H9 (cell line): ENCODE measurements at regions not wholly inside any gene's neighbourhood (a gene's known extent, or its start where the extent isn't known, plus 50 kb on each side); places are given as distances from the start of the nearest gene placed in this dataset.

Experiments used
- DNase-seq: peaks from one replicate; pipeline ENCODE4 v3.0.0-alpha.2; 2017
- H2AFZ ChIP-seq: one replicate; pipeline ENCODE4 v1.6.1; 2013; ENCODE audit warnings: mild to moderate bottlenecking, low read length, control low read depth, moderate library complexity
- H2AK5ac ChIP-seq: 2 replicates; pipeline ENCODE4 v1.6.1; 2013; ENCODE audit warnings: low read length, control low read depth, mixed read lengths; ENCODE audit not compliant: insufficient read length
- H2BK120ac ChIP-seq: one replicate; pipeline ENCODE4 v1.6.1; 2013; ENCODE audit warnings: low read depth, mild to moderate bottlenecking, low read length, control low read depth, inconsistent platforms; ENCODE audit not compliant: poor library complexity, severe bottlenecking
- H2BK12ac ChIP-seq: 2 replicates; pipeline ENCODE4 v1.6.1; 2013; ENCODE audit warnings: low read length, control low read depth, mixed read lengths, low read depth; ENCODE audit not compliant: insufficient read length
- H2BK15ac ChIP-seq: 2 replicates; pipeline ENCODE4 v1.6.1; 2013; ENCODE audit warnings: low read depth, low read length, control low read depth
- H2BK20ac ChIP-seq: one replicate; pipeline ENCODE4 v1.6.1; 2013; ENCODE audit warnings: low read depth, mild to moderate bottlenecking, low read length, control low read depth, inconsistent platforms; ENCODE audit not compliant: poor library complexity, severe bottlenecking
- H2BK5ac ChIP-seq: 2 replicates; pipeline ENCODE4 v1.6.1; 2013; ENCODE audit warnings: low read length, control low read depth, mixed read lengths; ENCODE audit not compliant: insufficient read length
- H3K14ac ChIP-seq: 2 replicates; pipeline ENCODE4 v1.6.1; 2013; ENCODE audit warnings: low read length, control low read depth; ENCODE audit not compliant: insufficient read depth
- H3K18ac ChIP-seq: 2 replicates; pipeline ENCODE4 v1.6.1; 2013; ENCODE audit warnings: low read depth, mild to moderate bottlenecking, mixed read lengths, low read length, control low read depth; ENCODE audit not compliant: insufficient read length
- H3K23ac ChIP-seq: 2 replicates; pipeline ENCODE4 v1.6.1; 2013; ENCODE audit warnings: low read length, control low read depth, mixed read lengths, low read depth; ENCODE audit not compliant: insufficient read length
- H3K23me2 ChIP-seq: 2 replicates; pipeline ENCODE4 v1.6.1; 2013; ENCODE audit warnings: low read depth, mild to moderate bottlenecking, mixed read lengths, low read length, control low read depth; ENCODE audit not compliant: insufficient read length, poor library complexity, severe bottlenecking
- H3K27ac ChIP-seq: 2 replicates; pipeline ENCODE4 v1.5.1; 2013; ENCODE audit warnings: low read length, control low read depth, mixed read lengths, low read depth; ENCODE audit not compliant: insufficient read length
- H3K27me3 ChIP-seq: 2 replicates; pipeline ENCODE4 v1.6.1; 2013; ENCODE audit warnings: low read length, control low read depth, inconsistent platforms; ENCODE audit not compliant: insufficient read depth
- H3K4ac ChIP-seq: 2 replicates; pipeline ENCODE4 v1.6.1; 2013; ENCODE audit warnings: low read depth, mild to moderate bottlenecking, control low read depth, inconsistent platforms, low read length, moderate library complexity
- H3K4me1 ChIP-seq: 2 replicates; pipeline ENCODE4 v1.6.1; 2013; ENCODE audit warnings: low read length, control low read depth, inconsistent platforms; ENCODE audit not compliant: insufficient read depth
- H3K4me2 ChIP-seq: 2 replicates; pipeline ENCODE4 v1.6.1; 2013; ENCODE audit warnings: low read length, control low read depth, mixed read lengths; ENCODE audit not compliant: insufficient read length, insufficient read depth
- H3K56ac ChIP-seq: 2 replicates; pipeline ENCODE4 v1.6.1; 2013; ENCODE audit warnings: low read depth, mild to moderate bottlenecking, mixed read lengths, low read length, control low read depth; ENCODE audit not compliant: insufficient read length
- H3K79me1 ChIP-seq: 2 replicates; pipeline ENCODE4 v1.6.1; 2013; ENCODE audit warnings: low read depth, mild to moderate bottlenecking, moderate library complexity, low read length, control low read depth, inconsistent platforms; ENCODE audit not compliant: insufficient read depth, poor library complexity, severe bottlenecking
- H3K79me2 ChIP-seq: 2 replicates; pipeline ENCODE4 v1.6.1; 2013; ENCODE audit warnings: low read length, control low read depth, inconsistent platforms; ENCODE audit not compliant: insufficient read depth
- H3K9ac ChIP-seq: 2 replicates; pipeline ENCODE4 v1.6.1; 2013; ENCODE audit warnings: low read length, control low read depth, mixed read lengths; ENCODE audit not compliant: insufficient read length; ENCODE audit errors: extremely low read depth
- H3K9me3 ChIP-seq: one replicate; pipeline ENCODE4 v1.6.1; 2013; ENCODE audit warnings: low read depth, low read length, inconsistent platforms; ENCODE audit not compliant: control insufficient read depth
- H3T11ph ChIP-seq: one replicate; pipeline ENCODE4 v1.6.1; 2013; ENCODE audit warnings: mild to moderate bottlenecking, low read length, control low read depth, inconsistent platforms
- H4K20me1 ChIP-seq: one replicate; pipeline ENCODE4 v1.6.1; 2013; ENCODE audit not compliant: control insufficient read depth, insufficient read length, insufficient read depth
- H4K5ac ChIP-seq: 2 replicates; pipeline ENCODE4 v1.6.1; 2013; ENCODE audit warnings: low read depth, mild to moderate bottlenecking, mixed read lengths, low read length, control low read depth; ENCODE audit not compliant: insufficient read length
- H4K8ac ChIP-seq: replicated peaks from 2 replicates; pipeline ENCODE4 v1.6.1; 2013; ENCODE audit warnings: low read length, control low read depth, mixed read lengths, low read depth; ENCODE audit not compliant: insufficient read length
- H4K91ac ChIP-seq: 2 replicates; pipeline ENCODE4 v1.6.1; 2013; ENCODE audit warnings: low read depth, mild to moderate bottlenecking, moderate library complexity, mixed read lengths, low read length, control low read depth; ENCODE audit not compliant: insufficient read length
- H3K27ac Mint-ChIP-seq, 3 experiments: 2 replicates in 2 of 3; 3 replicates in 1 of 3; pipeline ENCODE4 v1.8.0; 2020 to 2021; ENCODE audit warnings: mixed read lengths in 3 of 3, mild to moderate bottlenecking in 1 of 3, moderate library complexity in 1 of 3
- H3K27me3 Mint-ChIP-seq: 2 replicates; pipeline ENCODE4 v1.8.0; 2021; ENCODE audit warnings: low read depth, mild to moderate bottlenecking, moderate library complexity, mixed read lengths
- H3K36me3 Mint-ChIP-seq, 3 experiments: 2 replicates in 2 of 3; 3 replicates in 1 of 3; pipeline ENCODE4 v1.8.0; 2020 to 2021; ENCODE audit warnings: low read depth in 3 of 3, mixed read lengths in 3 of 3; ENCODE audit not compliant: insufficient read depth in 1 of 3
- H3K4me1 Mint-ChIP-seq, 2 experiments: 2 replicates each; pipeline ENCODE4 v1.8.0; 2020; ENCODE audit warnings: mixed read lengths in 2 of 2
- H3K4me3 Mint-ChIP-seq, 2 experiments: 2 replicates in 1 of 2; 3 replicates in 1 of 2; pipeline ENCODE4 v1.8.0; 2020 to 2021; ENCODE audit warnings: mild to moderate bottlenecking in 2 of 2, mixed read lengths in 2 of 2, moderate library complexity in 1 of 2
- H3K9me3 Mint-ChIP-seq, 2 experiments: 2 replicates in 1 of 2; 3 replicates in 1 of 2; pipeline ENCODE4 v1.8.0; 2020; ENCODE audit warnings: mild to moderate bottlenecking in 2 of 2, mixed read lengths in 2 of 2, moderate library complexity in 1 of 2
- whole genome bisulfite sequencing: extraction: QIAGEN DNeasy Blood & Tissue Kit; methylation state at CpG from one replicate; pipeline ENCODE4 v1.1.7; 2013; ENCODE audit warnings: missing lambda C conversion rate, low lambda C conversion rate, mixed read lengths; ENCODE audit not compliant: insufficient read length; ENCODE audit errors: extremely low coverage; 5-methylcytosine and 5-hydroxymethylcytosine counted together
- TF ChIP-seq, protein P1 (sequence below): fragments of 200-600 bp; sonication (generic); conservative IDR thresholded peaks from 3 replicates; pipeline ENCODE4 v1.8.0; 2021; ENCODE audit warnings: antibody characterized with exemption, mild to moderate bottlenecking

GRCh38 chr16:6645768-6646568 is 686.7 kb upstream of the RBFOX1 start:
- H3K27me3 ChIP-seq = no peaks in the 10 kb centered on the region
- no peak overlapping the region for H2BK20ac ChIP-seq
- H3T11ph ChIP-seq = no peak overlapping the region
- no peak overlapping the region for H3K9ac ChIP-seq
- H3K4me1 ChIP-seq = peaks cover 6% of the 10 kb centered on the region; the same call in 1 of the 2 replicates
- H3K56ac ChIP-seq = no peak overlapping the region
- no peak overlapping the region for H3K23ac ChIP-seq
- Mint-ChIP-seq H3K27me3 (no peaks in the 10 kb centered on the region; the same call in 1 of the 2 replicates), H3K9me3 (no peaks in the 10 kb centered on the region), H3K36me3 (no peaks in the 10 kb centered on the region), H3K4me3 (no peak overlapping the region), H3K27ac (no peak overlapping the region), H3K4me1 (peaks cover 23 to 29% of the 10 kb centered on the region in 2 experiments)
- no peak overlapping the region for H3K27ac ChIP-seq
- peaks cover 7% of the 10 kb centered on the region for H3K23me2 ChIP-seq
- no peaks in the 10 kb centered on the region for H3K79me2 ChIP-seq
- H4K91ac ChIP-seq = no peak overlapping the region
- H4K20me1 ChIP-seq = no peaks in the 10 kb centered on the region
- H3K79me1 ChIP-seq = no peaks in the 10 kb centered on the region
- no peak overlapping the region for H2BK12ac ChIP-seq
- no peak for DNase-seq
- H2AFZ ChIP-seq = no peak overlapping the region
- no peak overlapping the region for H2BK5ac ChIP-seq
- H3K4ac ChIP-seq = no peak overlapping the region
- no peak overlapping the region for H3K18ac ChIP-seq
- no peak overlapping the region for H4K5ac ChIP-seq
- no peak overlapping the region for H2BK15ac ChIP-seq
- H3K14ac ChIP-seq = no peak overlapping the region
- no peak overlapping the region for H2BK120ac ChIP-seq
- no peak overlapping the region for H4K8ac ChIP-seq
- no peaks in the 10 kb centered on the region for H3K9me3 ChIP-seq
- no peak overlapping the region for H3K4me2 ChIP-seq
- no CpG with 5 or more reads among the region's 25 CpGs for WGBS
- H2AK5ac ChIP-seq = no peak overlapping the region
- TF ChIP-seq, protein P1, sequence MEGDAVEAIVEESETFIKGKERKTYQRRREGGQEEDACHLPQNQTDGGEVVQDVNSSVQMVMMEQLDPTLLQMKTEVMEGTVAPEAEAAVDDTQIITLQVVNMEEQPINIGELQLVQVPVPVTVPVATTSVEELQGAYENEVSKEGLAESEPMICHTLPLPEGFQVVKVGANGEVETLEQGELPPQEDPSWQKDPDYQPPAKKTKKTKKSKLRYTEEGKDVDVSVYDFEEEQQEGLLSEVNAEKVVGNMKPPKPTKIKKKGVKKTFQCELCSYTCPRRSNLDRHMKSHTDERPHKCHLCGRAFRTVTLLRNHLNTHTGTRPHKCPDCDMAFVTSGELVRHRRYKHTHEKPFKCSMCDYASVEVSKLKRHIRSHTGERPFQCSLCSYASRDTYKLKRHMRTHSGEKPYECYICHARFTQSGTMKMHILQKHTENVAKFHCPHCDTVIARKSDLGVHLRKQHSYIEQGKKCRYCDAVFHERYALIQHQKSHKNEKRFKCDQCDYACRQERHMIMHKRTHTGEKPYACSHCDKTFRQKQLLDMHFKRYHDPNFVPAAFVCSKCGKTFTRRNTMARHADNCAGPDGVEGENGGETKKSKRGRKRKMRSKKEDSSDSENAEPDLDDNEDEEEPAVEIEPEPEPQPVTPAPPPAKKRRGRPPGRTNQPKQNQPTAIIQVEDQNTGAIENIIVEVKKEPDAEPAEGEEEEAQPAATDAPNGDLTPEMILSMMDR = no peak
